ENCODE measurements at regions not wholly inside any gene's neighbourhood (a gene's known extent, or its start where the extent isn't known, plus 50 kb on each side); places are given as distances from the start of the nearest gene placed in this dataset.
"Not testable (repeated sequence)": the region's sequence is repeated elsewhere in the genome, so short reads cannot be mapped to it uniquely, and the experiment has no call there.

DNA sequence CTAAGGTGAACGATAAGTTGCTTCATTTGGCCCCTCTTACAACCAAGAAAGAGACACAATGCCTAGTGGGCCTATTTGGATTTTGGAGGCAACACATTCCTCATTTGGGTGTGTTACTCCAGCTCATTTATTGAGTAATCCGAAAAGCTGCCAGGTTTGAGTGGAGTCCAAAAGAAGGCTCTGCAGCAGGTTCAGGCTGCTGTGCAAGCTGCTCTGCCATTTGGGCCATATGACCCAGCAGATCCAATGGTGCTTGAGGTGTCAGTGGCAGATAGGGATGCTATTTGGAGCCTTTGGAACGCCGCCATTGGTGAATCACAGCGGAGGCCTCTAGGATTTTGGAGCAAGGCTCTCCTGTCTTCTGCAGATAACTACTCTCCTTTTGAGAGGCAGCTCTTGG is 176.4 kb downstream of the AKR1D1 start:
- in situ Hi-C loops (cut with MboI; ENCODE audit: low sequenced_read_pairs): not testable (repeated sequence)

DNA sequence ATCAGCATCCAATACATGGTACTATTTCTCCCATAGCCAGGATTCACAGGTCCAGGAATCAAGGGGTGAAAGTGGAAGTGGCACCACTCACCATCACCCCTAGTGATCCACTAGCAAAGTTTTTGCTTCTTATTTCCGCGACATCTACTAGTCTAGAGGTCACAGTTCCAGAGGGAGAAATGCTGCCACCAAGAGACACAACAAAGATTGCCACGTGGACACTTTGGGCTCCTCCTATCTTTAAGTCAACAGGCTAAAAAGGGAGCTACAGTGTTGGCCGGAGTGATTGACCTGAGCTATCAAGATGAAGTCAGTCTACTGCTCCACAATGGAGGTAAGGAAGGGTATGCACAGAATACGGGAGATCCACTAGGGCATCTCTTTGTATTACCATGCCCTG is 178.2 kb downstream of the AKR1D1 start:
- in situ Hi-C loops (cut with MboI; ENCODE audit: low sequenced_read_pairs): no loop called here

DNA sequence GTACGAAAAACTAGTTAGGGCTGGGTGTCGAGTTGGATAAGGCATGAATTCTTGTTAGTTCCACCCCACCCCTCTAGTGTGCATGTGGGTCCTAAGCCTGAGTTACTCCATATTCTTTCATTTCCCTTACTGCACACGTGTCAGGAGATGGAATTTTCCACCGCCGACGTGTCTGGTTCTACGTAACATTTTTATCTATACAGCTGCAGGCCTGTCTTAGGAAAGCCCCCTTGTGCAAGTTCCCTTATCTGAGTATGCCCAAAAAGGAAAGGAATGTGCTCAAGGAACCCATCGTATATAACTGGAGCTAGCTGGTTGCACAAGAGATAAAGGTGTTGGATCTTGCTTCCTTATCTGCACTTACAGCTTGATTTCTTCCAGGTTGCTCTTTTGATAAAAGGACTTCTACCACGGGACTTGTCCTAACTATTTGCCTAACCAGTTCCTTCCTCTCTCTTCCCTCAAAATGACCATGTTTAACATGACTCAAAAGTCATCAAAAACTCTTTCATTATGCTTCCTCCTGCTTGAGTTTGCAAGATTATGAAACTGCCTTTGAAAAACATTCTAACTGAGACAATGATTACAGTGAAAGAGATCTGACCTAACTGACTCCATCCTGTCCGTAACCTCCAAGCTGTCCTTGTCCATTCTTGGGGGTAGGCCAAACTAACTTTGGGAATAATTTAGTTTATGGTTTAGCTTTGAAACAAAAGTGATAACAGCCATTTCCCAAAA is 181.4 kb downstream of the AKR1D1 start:
- in situ Hi-C loops (cut with MboI; ENCODE audit: low sequenced_read_pairs): no loop called here

DNA sequence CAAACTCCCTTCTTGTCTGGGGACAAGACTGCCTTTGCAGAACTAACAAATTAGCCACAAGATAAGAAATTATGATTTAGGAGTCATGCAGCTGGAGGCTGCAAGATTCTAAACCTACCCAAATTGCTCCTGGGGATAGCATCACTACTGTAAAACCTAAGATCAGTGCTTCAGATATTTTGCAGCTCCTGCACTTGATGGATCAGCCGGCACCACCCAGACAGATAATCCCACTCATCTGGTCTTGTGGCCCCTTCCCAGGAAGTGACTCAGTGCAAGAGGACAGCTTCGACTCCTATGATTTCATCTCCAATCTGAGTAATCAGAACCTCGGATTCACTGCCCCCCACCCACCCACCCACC is 181.9 kb downstream of the AKR1D1 start:
- in situ Hi-C loops (cut with MboI; ENCODE audit: low sequenced_read_pairs): no loop called here

DNA sequence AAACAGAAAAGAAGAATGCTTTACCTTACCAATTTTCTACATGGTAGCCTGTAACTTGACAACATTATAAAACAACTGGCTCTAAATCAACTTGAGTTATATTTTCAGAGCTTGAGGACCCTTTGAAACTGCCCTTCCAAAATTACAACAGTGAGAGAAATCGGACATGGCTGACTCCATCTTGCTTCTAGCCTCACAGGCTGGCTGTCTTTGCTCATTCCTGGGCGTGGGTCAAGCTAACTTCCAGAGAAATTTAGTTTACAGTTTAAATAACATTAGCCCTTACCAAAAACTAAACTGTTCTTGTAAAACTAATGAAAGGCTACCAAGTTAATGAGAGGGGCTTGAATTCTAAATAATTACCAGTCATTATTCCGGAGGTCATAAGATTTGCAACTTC is 183.4 kb downstream of the AKR1D1 start:
- in situ Hi-C loops (cut with MboI; ENCODE audit: low sequenced_read_pairs): no loop called here

DNA sequence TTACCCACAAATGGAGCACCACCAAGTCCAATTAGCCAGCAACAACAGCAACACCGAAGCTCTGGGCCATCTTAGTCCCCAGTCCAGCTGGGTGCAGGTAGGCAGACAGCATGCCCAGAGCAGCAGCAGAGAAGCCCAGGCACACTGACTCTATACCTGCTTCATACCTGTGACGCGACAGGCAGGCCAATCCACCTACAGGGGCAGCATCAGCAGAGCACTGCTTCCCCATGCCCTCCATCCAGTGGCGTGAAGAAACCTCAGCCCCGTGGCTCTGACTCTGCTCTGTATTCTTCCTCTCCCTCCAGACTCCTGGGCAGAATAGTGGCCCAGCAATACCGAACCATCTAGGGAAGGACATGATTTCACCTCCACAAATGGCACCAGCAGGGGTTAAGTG is 191.7 kb downstream of the AKR1D1 start:
- in situ Hi-C loops (cut with MboI; ENCODE audit: low sequenced_read_pairs): no loop called here

DNA sequence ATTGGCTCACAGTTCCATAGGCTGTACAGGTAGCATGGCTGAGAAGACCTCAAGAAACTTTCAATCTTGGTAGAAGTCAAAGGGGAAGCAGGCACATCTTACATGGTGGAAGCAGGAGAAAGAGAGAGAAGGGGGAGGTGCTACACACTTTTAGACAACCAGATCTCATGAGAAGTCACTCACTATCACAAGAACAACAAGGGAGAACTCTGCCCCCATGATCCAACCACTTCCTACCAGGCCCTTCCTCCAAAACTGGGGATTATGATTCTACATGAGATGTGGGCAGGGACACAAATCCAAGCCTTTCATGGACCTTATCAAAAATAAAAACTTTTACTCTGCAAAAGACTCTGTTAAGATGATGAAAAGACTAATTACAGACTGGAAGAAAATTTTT is 183.2 kb upstream of the TRIM24 start:
- in situ Hi-C loops (cut with MboI; ENCODE audit: low sequenced_read_pairs): no loop called here

DNA sequence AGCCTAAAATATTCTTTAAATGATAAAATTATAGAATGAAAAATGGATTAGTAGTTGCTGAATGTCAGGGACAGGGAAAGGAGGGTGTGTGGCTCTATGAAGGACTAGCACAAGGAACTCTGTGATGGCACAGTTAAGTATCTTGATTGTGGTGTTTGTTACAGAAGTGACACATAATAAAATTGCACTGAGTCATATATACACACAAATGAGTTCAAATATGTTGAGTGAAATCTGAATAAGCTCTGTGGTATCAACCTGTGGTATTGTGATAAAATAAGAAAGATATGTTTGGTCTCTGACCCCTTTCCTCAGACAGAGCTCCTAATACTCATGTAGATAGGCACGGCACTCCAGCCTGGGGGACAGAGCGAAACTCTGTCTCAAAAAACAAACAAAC is 181.5 kb upstream of the TRIM24 start:
- in situ Hi-C loops (cut with MboI; ENCODE audit: low sequenced_read_pairs): no loop called here

DNA sequence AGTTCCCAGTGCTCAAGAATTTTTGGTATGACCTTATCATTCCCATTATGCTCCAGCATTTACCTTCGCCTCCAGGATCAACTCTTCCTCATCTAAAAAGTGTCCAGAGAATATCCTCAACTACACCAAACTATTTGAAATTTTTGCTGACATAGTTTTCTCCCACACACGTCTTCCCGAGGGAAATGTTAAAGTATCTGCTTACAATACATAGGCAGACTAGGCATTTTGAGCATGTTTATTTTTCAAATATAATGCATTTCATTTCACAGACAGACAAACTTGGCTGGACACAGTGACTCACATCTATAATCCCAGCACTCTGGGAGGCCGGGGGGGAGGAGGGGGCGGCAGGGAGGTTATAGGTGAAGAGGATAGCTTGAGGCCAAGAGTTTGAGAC is 177.1 kb upstream of the TRIM24 start:
- in situ Hi-C loops (cut with MboI; ENCODE audit: low sequenced_read_pairs): no loop called here

DNA sequence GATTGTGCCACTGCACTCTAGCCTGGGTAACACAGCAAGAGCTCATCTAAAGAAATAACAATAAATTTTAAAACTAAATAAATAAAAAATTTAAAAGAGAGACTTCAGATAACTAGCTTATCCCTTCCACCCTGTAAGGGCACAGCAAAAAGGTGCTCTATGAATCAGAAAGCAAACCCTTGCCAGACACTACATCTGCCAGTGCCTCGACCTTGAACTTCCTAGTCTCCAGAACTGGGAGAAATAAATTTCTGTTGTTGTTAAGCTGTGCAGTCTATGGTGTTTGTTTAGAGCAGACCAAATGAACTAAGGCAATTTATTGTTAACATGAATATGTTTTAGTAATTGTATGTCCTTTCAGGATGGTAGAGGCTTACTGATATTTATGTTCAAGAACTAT is 174.9 kb upstream of the TRIM24 start:
- in situ Hi-C loops (cut with MboI; ENCODE audit: low sequenced_read_pairs): no loop called here

DNA sequence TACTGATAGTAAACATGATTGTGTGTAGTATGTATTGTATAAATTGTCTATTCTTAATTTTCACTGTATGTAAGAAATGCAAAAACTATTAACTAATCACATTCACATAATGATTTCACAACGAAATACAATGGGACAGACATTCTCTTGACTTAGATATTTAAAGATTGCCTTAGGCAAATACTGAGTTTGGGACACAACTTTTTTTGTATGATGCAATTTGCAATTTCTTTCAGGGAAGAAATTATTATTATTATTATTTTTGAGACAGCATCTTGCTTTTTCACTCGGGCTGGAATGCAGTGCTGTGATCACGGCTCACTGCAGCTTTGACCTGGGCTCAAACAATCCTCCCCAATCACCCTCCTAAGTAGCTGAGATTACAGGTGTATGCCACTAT is 173.2 kb upstream of the TRIM24 start:
- in situ Hi-C loops (cut with MboI; ENCODE audit: low sequenced_read_pairs): no loop called here

DNA sequence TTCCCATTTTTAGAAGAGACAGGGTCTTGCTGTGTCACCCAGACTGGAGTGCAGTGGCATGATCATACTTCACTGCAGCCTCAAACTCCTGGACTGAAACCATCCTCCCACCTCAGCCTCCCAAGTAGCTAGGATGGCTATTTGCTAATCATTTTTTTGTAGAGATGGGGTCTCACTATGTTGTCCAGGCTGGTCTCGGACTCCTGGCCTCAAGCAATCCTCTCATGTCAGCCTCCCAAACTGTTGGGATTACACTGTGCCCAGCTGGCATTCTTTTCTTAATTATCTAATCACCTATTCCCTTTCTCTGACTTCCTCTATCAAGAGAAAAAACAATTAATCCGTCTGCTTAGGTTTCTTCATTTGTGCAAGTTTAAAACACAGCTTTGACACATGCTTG is 172.5 kb upstream of the TRIM24 start:
- in situ Hi-C loops (cut with MboI; ENCODE audit: low sequenced_read_pairs): no loop called here

DNA sequence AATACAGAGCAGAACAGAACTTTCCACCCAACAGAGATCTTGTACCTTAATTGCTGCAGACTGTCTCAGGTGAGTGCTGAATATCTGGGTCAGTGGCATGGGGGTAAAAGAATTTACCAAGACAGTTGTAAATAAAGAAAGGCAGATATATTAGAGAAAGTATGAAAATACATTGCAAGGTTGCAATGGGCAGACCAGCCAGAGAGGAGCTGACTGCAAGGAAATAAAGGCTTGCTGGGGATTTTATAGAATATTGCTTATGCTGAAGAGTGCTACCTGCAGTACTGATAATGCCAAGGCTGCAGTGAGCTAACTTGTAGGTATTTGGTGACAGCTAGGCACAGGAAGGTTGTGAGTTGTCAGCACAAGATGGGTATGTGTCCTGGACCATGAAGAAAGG is 171.0 kb upstream of the TRIM24 start:
- in situ Hi-C loops (cut with MboI; ENCODE audit: low sequenced_read_pairs): no loop called here

DNA sequence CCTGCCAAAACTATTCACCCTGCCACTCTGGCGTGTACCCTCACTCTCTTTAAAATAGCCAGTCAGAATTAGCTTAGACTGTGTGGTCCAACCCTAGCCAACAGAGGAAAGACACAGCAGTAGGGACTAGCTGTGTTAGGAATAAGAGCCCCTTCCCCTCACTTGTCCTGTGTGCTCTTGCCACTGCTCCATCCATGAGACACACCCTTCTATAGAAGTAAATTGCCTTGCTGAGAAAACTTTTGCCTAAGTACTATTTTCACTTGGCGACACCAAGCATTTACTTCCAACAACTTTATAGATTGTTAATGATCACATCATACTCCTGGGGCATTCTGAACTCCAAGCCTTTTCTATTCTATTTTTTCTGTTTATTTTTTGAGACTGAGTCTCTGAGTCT is 170.2 kb upstream of the TRIM24 start:
- in situ Hi-C loops (cut with MboI; ENCODE audit: low sequenced_read_pairs): no loop called here

DNA sequence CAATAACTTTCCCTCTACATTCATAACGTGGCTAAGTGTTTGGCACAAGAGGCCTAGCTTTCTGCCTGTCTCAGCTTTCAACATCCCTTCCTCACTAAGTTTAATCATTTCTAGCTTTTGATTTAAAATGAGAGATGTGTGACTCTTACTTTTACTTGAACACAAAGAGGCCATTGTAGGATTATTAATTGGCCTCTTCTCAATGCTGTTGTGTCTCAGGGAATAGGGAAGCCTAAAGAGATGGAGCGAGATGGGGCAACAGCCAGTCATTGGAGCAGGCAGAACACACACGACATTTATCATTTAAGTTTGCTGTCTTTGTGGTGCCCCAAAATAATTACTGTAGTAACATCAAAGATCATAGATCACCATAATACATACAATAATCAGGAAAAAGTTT is 167.1 kb upstream of the TRIM24 start:
- in situ Hi-C loops (cut with MboI; ENCODE audit: low sequenced_read_pairs): no loop called here

DNA sequence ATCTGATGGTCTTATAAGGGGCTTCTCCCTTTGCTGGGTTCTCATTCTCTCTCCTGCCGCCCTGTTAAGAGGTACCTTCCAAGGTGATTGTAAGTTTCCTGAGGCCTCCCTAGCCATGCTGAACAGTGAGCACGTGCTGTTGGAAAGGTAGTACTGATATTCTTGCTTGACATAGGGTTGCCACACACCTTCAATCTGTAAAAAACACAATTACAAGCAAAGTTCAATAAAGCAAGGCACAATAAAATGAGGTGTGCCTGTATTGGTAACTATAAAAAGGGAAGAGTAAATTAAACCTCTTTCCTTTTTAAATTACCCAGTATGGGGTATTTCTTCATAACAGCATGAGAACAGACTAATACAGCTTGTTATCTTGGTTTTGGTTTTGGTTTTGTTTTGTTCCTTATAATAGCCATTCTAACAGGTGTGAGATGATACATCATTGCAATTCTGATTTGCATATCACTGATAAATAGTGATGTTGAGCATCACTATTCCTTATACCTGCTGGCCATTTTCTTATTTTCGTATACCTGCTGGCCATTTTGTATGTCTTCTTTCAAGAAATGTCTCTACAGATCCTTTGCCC is 164.9 kb upstream of the TRIM24 start:
- in situ Hi-C loops (cut with MboI; ENCODE audit: low sequenced_read_pairs): no loop called here

DNA sequence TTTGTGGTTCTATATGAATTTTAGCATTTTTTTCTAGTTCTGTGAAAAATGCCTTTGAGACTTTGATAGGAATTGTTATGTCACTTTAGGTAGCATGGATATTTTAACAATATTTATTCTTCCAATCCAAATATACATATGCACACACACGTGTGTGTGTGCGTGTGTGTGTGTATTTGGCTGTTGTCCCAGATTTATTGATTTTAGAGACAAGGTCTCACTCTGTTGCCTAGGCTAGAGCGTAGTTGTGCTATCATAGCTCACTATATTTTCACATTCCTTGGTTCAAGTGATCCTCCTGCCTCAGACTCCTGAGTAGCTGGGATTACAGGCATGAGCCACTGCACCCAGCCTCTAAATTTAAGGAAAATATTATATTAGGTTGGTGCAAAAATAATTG is 162.5 kb upstream of the TRIM24 start:
- in situ Hi-C loops (cut with MboI; ENCODE audit: low sequenced_read_pairs): no loop called here

DNA sequence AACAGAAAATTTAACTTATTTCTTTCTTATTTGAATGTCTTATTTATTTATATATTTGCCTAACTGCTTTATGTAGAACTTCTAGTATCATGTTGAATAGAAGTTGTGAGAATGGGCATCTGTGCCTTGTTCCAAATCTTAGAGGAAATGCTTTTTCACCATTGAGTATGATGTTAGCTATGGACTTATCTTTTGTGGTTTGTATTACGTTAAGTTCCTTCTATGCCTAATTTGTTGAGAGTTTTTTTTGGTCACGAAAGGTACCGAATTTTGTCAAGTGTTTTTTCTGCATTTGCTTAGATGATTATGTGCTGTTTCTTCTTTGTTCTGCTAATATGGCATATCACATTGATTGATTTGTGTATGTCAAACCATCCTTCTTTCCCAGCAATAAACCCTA is 161.0 kb upstream of the TRIM24 start:
- in situ Hi-C loops (cut with MboI; ENCODE audit: low sequenced_read_pairs): no loop called here

DNA sequence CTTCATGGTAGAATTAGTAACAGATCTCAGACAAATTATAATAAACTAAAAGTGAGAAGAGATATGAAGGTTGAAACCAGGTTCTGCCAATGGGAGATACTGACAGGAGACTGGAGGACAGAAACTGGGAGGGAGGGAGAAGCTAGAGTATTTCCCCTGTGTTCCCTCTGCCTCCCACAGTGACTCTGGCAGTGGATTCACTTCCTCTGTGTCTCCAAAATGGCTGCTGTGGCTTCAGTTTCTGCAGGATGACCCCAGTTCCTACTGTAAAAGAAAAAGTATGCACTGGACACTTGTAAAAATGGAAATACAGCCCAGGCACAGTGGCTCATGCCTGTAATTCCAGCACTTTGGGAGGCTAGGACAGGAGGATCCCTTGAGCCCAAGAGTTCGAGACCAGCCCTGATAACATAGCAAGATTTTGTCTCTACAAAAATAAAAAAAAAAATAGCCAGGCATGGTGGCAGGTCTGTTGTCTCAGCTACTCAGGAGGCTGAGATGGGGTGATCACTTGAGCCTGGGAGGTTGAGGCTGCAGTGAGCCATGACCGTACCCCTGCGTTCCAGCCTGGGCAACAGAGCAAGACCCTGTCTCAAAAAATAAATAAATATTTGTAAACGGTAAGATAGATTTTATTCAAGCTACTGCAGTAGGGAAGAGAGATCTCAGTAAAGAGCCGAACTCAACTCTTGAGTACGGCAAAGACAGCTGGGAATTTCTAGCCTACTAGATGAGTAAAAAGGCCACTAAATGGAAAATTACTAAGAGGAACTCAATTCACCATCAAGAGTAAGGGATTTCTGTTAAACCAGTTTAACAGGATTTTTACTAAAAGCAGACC is 156.6 kb upstream of the TRIM24 start:
- in situ Hi-C loops (cut with MboI; ENCODE audit: low sequenced_read_pairs): no loop called here

DNA sequence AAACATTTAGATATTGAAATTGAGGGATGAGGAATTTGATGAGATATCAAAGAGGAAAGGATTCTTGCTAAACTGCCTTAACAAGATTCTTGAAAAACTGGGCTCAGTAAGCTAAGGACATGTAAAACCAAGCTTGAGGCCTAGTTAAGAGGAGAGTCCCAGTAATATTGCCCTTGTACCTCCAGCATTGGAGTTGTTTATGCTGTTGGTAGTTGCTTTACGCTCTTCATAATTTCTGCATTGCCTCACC is 156.1 kb upstream of the TRIM24 start:
- in situ Hi-C loops (cut with MboI; ENCODE audit: low sequenced_read_pairs): no loop called here

DNA sequence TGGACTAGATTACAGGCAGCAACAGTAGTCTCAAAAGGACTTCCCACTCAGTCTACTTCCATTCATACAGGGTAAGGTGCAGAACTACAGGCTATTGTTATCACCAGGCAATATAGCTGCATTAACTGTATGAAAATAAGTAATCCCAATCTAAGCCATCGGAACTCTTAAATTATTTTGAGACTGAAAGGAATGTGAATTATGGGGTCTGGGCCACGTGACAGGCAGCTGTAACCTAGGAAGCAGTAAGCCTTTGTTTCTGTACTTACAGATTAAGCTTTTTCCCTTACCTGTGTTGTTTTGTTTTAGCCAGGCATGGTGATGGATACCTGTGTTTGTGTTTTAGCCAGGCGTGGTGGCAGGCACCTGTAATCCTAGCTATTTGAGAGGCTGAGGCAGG is 152.4 kb upstream of the TRIM24 start:
- in situ Hi-C loops (cut with MboI; ENCODE audit: low sequenced_read_pairs): no loop called here

DNA sequence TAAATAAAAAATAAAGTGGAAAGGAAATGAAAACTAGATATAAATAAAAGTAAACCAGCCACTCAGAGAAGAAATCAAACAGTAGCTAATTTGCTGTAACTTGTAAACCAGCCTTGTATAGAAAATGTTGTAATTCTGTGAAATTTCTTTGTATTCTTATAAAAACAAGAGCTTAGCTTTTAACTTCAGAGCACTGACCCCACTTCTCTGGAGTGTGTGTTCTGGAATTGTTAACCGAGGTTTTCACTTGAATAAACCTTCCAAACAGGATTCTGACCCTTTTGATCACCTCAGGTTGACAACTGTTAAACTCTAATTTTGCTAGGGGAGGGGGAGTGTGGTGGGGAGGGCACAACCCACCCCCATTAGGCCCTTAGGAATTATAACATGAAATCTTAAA is 151.9 kb upstream of the TRIM24 start:
- in situ Hi-C loops (cut with MboI; ENCODE audit: low sequenced_read_pairs): no loop called here

DNA sequence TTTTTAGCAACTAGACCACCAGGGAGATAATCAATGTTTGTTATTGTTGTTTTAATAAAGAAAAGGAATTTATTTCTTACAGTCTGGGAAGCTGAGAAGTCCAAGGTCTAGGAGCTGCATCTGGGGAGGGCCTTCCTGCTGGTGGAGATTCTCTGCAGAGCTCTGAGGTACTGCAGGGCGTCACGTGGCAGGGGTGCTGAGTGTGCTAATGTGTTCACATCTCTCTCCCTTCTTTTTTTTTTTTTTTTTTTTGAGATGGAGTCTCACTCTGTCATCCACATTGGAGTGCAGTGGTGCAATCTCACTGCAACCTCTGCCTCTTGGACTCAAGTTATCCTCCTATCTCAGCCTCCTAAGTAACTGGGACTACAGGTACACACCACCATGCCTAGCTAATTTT is 150.9 kb upstream of the TRIM24 start:
- in situ Hi-C loops (cut with MboI; ENCODE audit: low sequenced_read_pairs): no loop called here

All from HL-60/S4 treated with retinoic acid at 250 ng/mL for 4 days and 3 days (cell line).